GM21381 (cell line): ENCODE measurements at regions not wholly inside any gene's neighbourhood (a gene's known extent, or its start where the extent isn't known, plus 50 kb on each side); places are given as distances from the start of the nearest gene placed in this dataset.
"Not testable (repeated sequence)": the region's sequence is repeated elsewhere in the genome, so short reads cannot be mapped to it uniquely, and the experiment has no call there.

Experiments
- ATAC-seq: cut with Tn5 transposase; IDR thresholded peaks from one replicate; pipeline ENCODE4 v1.9.1; 2021; ENCODE audit warnings: mild to moderate bottlenecking, moderate library complexity; ENCODE audit not compliant: unreplicated experiment

DNA sequence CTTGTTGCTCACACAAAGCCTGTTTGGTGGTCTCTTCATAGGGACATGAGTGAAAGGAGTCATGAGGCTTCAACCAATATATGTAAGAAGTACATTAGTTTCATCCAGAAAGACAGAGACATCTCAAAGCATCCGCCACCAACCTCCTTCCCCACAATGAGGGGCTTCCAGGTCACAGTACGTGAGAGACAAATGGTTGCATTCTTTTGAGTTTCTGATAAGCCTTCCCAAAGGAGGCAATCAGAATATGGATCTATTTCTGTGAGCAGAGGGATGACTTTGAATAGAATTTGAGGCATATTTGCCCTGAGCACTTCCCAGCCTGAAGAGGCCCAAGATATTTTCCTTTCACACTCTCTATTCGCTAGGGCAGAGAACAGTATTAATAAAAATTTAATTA, 931.1 kb downstream of the FAM181B start:
- ATAC-seq, result no peak

DNA sequence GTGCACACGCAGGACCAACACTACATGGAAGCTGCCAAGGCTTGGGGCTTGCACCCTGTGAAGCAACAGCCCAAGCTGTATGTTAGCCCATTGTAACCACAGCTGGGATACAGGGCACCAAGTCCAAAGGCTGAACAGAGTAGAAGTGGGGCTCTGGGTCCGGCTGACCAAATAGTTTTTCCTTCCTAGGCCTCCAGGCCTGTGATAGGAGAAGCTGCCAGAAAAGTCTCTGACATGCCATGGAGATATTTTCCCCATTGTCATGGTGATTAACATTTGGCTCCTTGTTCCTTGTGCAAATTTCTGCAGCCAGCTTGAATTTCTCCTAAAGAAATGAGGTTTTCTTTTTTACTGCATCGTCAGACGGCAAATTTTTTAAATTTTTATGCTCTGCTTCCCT, 941.2 kb downstream of the FAM181B start:
- ATAC-seq, result no peak

DNA sequence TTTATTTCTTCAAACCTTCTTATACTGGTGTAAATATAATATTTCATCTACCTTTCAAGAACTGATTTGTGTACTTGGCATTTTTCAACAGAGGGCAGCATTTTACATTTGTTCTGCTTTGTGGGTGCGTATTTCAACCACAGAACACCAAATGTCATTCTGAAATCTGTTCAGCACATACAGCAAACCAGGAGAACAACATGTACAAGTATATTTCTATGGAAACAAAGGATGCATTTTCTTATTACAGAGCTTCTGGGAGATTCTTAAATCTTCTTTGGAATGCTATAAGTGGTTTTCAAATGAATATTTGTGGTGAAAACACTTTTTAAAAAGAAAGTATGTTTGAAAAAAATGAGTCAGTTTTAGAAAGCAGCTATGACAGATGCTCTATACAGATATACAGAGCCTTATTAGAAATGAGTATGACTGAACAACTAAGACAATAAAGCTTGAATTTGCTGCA, 946.0 kb downstream of the FAM181B start:
- no peak for ATAC-seq

DNA sequence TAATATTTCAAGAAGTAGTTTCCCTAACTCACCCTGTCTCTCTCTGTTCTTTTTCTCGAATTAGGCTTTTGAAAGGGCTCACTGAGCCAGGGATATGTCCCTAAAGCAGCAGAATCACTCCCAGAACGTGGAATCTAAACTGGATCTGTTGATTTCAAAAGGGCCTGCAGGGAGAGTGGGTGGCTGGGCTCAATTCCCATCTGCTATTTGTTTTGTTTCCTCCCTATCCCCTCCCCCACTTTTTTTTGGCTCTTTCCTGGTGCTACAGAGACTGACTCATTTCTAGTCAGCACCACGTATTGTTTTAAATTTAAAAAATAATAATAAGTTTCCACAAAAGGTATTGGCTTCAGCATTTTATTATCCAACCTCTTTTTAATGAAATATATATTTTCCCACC, 961.5 kb downstream of the FAM181B start:
- no peak for ATAC-seq

DNA sequence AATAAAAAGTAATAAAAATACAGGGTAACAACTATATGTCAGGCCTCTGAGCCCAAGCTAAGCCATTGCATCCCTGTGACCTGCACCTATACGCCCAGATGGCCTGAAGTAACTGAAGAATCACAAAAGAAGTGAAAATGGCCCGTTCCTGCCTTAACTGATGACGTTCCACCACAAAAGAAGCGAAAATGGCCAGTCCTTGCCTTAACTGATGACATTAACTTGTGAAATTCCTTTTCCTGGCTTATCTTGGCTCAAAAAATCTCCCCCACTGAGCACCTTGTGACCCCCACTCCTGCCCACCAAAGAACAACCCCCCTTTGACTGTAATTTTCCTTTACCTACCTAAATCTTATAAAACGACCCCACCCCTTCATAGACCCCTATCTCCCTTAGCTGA, 963.8 kb downstream of the FAM181B start:
- not testable (repeated sequence) for ATAC-seq

DNA sequence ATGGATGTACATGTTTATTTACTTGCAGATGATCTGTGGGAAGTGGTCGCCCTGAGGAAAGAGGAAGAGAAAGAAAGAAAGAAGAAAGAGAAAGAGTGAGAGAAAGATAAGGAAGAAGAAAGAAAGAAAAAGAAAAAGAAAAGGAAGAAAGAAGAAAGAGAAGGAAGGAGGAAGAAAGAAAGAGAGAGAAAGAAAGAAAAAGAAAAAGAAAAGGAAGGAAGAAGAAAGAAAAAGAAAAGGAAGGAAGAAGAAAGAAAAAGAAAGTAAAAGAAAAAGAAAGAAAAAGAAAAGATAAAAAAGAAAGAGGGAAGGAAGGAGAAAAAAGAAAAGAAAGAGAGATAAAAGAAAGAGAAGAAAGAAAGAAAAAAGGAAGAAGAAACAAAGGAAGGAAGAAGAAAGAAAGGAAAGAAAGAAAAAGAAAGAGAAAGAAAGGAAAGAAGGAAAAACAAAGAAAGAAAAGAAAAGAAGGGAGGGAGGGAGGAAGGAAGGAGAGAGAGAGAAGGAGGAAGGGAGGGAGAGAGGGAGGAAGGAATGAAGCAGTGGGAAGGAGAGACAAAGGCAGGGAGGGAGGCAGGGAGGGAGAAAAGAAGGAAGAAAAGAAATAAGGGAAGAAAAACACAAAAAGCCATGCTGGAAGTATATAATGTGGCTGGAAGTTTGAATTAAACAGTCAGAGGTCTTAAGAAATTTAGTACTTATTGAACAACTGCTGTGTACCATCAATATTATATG, 976.6 kb downstream of the FAM181B start:
- ATAC-seq, result no peak

DNA sequence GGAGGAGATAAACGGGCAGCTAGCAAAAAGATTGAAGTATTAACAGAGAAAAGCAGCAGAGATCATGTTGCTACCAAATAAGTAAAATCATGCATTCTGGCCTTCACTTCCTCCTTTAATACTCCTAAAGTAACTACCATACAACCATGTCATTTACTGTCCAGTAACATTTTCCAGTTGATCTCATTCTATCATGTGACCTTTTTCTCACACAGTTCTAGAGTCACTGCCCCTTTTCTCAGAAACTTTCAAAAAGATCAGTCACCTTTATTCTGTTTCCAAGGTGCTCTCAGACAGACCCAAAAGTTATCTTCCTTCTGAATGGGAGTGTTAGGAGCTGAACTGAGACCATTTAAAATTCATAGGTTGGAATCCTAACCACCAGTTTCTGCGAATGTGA, 984.4 kb downstream of the FAM181B start:
- ATAC-seq, result no peak

DNA sequence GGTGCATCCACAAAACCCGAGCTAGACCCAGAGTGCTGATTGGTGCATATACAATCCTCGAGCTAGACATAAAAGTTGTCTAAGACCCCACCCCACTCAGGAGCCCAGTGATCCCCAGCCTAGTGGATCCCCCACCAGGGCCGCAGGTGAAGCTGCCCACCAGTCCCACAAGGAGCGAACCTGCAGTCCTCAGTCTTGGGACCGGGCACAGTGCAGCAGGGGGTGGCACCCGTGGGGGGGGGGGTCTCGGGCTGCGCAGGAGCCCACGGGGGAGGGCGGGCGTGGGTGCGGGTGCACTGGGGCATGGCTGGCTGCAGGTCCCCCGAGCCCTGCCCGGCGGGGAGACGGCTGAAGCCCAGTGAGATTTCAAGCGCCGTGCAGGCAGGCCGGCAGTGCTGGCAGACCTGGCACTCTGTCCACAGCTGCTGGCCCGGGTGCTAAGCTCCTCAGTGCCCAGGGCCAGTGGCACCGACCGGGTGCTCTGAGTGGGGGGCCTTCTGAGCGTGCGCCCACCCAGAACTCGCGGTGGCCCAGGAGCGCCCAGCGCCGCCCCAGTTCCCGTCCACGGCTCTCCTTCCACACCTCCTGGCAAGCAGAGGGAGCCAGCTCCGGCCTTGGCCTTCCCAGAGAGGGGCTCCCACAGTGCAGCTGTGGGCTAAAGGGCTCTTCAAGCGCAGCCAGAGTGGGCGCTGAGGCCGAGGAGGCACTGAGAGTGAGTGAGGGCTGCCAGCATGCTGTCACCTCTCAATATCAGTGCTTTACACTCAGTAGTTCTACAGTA, 989.1 kb downstream of the FAM181B start:
- ATAC-seq, result no peak

DNA sequence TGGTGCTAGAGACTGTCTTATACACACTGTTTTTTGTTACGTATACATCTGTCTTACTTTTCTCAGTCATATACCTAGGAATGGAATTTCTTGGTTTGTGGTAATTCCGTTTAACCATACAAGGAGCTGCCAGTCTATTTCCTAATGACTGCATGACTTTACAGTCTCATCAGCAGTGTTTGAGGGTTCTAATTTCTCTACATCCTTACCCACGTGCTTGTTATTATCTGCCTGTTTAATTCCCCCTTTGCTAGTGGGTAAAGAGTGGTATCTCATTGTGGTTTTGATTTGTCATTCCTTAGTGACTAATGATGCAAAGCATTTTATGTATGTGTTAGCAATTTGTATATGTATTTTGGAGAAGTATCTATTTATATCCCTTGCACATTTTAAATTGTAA, 1008.0 kb downstream of the FAM181B start:
- ATAC-seq, result no peak

DNA sequence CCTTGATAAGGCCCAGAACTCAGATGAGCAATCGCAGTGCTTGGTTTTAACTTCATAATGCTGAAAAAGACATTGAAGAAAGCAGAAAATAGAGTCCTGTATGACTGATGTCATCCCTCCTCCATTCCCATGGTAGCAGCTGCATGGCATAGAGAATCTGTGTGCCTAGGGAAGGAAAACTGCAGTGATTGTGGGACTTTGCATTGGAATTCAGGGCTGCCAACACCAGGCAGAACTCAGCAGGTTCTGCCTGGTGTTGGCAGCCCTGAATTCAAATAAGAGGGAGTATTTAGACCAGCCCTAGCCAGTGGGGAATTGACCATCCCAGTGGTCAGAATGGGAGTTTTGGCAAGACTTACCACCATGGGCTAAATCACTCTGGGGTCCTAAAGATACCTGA, 1016.0 kb downstream of the FAM181B start:
- no peak for ATAC-seq

DNA sequence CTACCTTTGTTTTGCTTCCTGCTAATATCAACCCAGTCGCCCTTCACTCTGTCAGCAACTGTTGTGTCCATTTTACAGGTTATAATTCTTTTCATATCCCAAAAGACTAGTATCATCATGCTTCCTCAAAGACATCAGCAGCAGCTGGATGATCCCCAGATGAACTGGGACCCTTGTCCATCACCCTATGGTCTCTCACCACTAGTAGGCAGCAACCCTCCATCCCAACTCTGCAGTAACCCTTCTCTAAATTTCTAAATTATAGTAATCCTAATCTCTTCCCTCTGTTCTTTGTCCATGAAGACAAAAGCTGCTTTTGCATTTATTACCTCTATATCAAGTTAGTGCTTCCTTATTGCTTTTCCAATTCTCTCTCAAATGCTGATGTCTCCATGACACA, 1025.8 kb downstream of the FAM181B start:
- no peak for ATAC-seq

DNA sequence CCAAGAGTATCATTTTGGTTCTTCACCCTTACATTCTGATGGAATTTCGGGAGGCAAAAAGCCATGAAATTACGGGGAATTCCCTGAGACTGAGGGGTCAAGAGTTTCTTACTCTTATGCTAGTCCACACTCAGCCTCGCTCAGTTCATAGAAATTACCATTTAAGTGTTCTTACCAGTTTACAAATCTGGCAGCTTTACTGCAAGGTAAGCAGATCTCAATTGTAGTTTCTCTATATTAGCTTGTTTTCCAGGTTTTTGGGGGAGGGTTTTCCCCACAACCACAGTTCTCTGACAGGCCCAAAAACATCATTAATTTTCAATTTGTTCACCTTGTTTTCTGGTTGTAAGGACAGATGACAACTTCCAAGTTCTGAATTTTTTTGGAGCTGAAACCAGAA, 1028.4 kb downstream of the FAM181B start:
- no peak for ATAC-seq

DNA sequence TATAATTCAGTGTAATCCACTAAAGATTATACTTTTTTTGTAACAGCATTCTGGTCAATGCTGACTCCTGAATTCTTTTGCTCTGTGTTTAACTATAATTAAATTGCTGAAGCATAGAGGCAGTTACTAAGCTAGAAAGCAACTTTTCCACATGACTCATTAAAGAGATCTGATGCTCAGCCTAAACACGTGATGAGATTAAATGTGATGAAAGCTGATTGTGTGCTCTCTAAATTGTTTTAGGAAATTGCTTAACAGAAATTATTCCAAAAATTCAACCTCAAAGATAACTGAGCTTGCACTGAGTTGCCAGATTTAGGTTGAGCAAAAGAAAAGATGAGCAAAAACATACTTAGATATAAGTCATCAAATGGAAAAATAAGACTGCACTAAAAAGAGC, 1033.6 kb downstream of the FAM181B start:
- no peak for ATAC-seq

DNA sequence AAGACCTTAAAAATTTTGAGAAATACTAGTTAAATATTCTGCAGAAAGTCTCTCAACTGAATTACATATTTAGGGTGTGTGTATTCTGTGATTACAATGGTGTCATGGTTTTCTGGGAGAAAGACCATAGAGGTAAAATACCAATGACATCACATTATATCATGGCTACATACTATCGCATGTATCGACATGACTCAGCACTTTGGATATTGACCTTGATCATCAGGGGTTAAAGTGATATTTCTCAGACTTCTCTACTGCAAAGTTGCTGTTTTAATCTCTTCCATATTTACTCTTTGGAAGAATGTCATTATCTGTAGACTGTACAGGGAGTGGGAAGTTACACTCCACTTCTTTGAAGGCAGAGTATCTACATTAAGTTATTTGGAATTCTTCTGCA, 1046.6 kb downstream of the FAM181B start:
- ATAC-seq, result no peak

DNA sequence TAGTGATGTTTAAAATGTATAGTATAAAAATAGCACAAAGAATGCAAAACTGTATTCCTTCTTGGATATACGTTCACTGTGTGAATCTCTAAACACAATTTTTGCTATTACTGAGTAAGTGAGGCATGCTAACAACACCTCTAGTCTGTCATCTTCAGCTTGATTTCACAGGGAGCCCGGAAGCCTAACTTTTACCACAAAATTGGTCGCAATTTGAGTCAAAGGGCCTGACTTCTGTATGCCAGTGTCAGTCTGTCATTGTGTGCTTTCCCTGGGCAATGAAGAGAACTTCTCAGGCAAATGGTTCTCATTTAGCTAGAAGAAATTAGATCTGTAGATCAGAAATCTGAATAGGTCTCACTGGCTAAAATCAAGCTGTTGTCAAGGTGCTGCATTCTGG, 1059.5 kb downstream of the FAM181B start:
- no peak for ATAC-seq

DNA sequence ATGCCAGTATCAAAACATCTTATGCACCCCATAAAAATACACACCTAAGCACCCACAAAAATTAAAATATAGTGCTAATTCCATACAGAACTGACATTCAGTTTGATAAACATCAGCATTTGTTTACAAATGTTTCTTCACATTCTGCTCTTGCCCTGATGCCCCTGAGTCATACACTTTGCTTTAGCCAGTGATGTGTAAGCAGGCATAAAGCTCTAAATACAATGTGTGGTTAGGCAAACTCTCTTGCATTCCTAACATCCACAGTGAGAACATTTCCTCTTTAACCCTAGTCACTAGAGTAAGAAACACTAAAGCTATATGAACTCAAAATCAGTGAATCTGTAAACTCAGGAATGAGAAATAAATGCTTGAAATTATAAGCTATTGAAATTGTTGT, 1060.7 kb downstream of the FAM181B start:
- no peak for ATAC-seq

DNA sequence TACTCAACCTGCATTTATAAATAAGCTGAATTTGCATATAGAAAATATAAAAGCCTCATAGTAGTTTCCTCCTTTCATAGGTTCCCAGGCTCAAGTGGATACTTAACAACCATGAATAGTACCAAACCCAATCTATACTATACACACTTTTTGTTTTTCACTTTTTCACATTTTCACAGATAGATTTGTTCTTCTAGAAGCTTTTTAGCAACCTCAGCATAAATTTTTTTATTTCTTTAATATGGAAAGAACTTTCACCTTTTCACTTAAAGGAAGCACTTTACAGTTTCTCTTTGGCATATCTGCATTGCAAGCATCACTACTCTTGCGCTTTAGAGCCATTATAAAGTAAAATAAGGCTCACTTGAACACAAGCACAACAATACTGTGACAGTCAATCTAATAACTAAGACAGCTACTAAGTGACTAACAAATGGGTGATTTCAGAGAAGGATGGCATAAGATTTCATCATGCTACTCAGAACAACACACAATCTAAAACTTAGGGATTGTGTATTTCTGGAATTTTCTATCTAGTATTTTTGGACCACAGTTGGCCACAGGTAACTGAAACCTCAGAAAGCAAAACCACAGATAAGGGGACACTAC, 1063.6 kb downstream of the FAM181B start:
- no peak for ATAC-seq

DNA sequence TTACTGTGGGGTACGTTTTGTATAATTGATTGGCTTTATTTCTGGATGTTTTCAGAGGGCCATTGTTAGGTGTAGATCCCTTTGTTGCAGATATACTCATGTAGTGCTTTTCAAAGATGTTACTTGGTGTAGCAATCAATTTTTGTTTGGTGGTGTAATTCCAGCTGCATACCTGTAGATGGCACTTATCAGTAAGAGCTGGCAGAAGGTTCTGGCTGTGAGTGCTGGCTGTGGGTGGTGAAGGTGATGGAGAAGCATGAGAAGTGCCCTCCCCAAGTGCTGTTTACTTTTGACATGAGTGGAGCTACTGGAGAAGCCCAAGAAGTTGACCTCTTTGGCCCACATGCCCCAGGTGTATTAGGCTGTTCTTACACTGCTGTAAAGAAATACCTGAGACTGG, 1074.9 kb downstream of the FAM181B start:
- ATAC-seq, result no peak

DNA sequence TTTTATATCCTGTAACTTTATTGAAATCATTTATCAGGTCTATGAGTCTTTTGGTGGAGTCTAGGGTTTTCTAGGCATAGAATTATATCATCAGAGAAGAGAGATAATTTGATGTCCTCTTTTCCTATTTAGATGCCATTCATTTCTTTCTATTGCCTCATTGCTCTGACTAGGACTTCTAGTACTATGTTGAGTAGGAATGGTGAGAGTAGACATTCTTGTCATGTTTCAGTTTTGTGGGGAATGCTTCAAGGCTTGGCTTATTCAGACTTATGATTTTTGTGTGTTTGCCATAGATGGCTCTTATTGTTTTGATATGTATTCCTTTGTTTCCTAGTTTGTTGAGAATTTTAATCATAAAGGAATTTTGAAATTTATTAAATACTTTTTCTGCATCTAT, 1078.3 kb downstream of the FAM181B start:
- ATAC-seq, result no peak

DNA sequence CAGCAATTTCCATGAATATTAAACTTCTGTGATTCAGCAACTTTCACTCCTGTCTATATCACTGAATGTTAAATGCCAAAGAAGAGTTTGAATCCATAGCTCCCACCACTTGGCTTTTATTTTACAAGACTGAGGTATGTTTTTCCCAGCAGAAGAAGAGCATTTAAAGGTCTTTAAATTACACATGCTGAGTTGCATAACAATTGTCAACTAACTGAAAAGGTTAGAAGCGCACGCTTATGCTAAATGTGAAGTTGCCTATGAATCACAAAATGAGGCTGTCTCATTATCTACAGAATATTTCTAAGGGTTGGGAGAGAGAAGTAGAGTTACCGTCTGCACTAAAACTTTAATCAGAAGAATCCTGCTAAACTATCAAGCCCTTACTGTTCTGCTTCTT, 1086.3 kb downstream of the FAM181B start:
- ATAC-seq, result no peak

DNA sequence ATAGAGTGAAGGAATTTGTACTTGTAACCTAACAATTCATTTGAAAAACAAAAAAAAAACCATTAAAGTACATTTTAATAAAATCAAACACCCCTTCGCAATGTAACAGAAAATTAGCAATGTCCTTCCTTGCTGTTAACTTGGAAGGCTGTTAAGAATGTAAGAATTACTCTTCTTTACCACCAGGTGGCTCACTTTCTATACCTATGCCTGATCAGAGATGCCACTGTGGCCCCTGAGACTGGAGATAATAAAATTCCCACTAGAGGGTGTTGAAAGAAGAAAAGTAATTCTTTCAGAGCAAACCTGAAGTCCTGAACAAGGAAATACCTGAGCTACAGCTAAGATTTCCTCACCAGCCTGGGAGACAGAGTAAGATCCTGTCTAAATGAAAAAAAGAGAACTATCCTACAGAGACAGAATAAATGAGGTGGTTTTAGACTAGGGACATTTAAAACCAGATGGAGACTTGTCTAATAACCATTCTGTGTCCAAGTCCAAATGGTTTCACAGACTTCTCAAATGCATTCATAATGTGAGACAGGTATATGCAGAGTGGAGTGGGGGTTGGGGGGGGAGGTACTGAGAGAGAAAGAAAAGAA, 1089.3 kb downstream of the FAM181B start:
- ATAC-seq, result peak; percentile 82

DNA sequence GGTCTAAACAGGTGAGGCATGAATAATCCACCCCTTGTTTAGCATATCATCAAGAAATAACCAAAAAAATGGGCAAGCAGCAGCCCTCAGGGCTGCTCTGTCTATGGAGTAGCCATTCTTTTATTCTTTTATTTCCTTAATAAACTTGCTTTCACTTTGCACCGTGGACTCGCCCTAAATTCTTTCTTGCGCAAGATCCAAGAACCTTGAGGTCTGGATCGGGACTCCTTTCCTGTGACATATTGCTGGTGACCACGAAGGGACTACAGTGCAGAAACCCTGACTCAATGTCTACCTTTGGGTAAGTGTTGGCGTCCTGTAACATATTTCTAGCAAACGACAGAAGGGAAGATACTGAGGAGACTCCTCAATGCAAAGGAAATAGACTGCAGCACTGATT, 1099.2 kb downstream of the FAM181B start:
- no peak for ATAC-seq
